IMR-90 (cell line): ENCODE measurements at regions not wholly inside any gene's neighbourhood (a gene's known extent, or its start where the extent isn't known, plus 50 kb on each side); places are given as distances from the start of the nearest gene placed in this dataset.

ENCODE experiments used
- ATAC-seq: fragments of 200-7000 bp; cut with Tn5 transposase; 2 replicates; pipeline ENCODE4 v1.9.1; 2020; ENCODE audit warnings: low read depth, mild to moderate bottlenecking, moderate library complexity
- BruUV-seq: library from RNA; stranded (reverse); fragments of 400-500 nt; replicated peaks from 2 replicates; lab custom pipeline; 2021; lab: Mats Ljungman, UMichigan
- CTCF ChIA-PET: fragments of 300-600 bp; formaldehyde crosslinking; extraction: SDS; loops from one replicate; lab custom pipeline; 2021; ENCODE audit warnings: antibody characterized with exemption; lab: Yijun Ruan, JAX
- POLR2A ChIA-PET: fragments of 300-600 bp; sonication (Branson Sonifier 250); formaldehyde crosslinking; loops from one replicate; lab custom pipeline; 2022; ENCODE audit warnings: antibody characterized with exemption; ENCODE audit not compliant: unreplicated experiment; lab: Charles Lee
- DNase-seq: peaks from one replicate; pipeline ENCODE4 v3.0.0; 2013
- H2AFZ ChIP-seq: replicated peaks from 2 replicates; pipeline ENCODE3; 2013; ENCODE audit warnings: low read length, mild to moderate bottlenecking; ENCODE audit not compliant: poor library complexity
- H2AK5ac ChIP-seq: 2 replicates; pipeline ENCODE4 v1.6.1; 2013; ENCODE audit warnings: low read depth, low read length, inconsistent platforms
- H2AK9ac ChIP-seq: replicated peaks from 2 replicates; pipeline ENCODE3; 2013; ENCODE audit warnings: mild to moderate bottlenecking, low read depth, low read length, moderate library complexity; ENCODE audit not compliant: poor library complexity
- H2BK120ac ChIP-seq: 2 replicates; pipeline ENCODE4 v1.6.1; 2013; ENCODE audit warnings: low read depth, low read length, inconsistent platforms
- H2BK15ac ChIP-seq: 3 replicates; pipeline ENCODE4 v1.6.1; 2013; ENCODE audit warnings: low read depth, low read length, inconsistent platforms
- H2BK20ac ChIP-seq: 2 replicates; pipeline ENCODE4 v1.6.1; 2013; ENCODE audit warnings: low read depth, mild to moderate bottlenecking, inconsistent platforms, low read length, moderate library complexity
- H2BK5ac ChIP-seq: 2 replicates; pipeline ENCODE4 v1.6.1; 2013; ENCODE audit warnings: mild to moderate bottlenecking, low read depth, low read length, inconsistent platforms; ENCODE audit not compliant: poor library complexity, severe bottlenecking
- H3K14ac ChIP-seq: replicated peaks from 2 replicates; pipeline ENCODE4 v1.6.1; 2013; ENCODE audit warnings: low read depth, low read length, inconsistent platforms
- H3K18ac ChIP-seq: 2 replicates; pipeline ENCODE4 v1.6.1; 2013; ENCODE audit warnings: low read depth, low read length, control low read depth
- H3K23ac ChIP-seq: 2 replicates; pipeline ENCODE4 v1.6.1; 2013; ENCODE audit warnings: low read depth, low read length, inconsistent platforms
- H3K27ac ChIP-seq: 2 replicates; pipeline ENCODE4 v1.5.1; 2013; ENCODE audit warnings: mild to moderate bottlenecking, control low read depth, low read length; ENCODE audit not compliant: insufficient read depth
- H3K27me3 ChIP-seq: 2 replicates; pipeline ENCODE4 v1.6.1; 2013; ENCODE audit warnings: low read length; ENCODE audit not compliant: control insufficient read depth, insufficient read depth
- H3K36me3 ChIP-seq: 2 replicates; pipeline ENCODE4 v1.6.1; 2013; ENCODE audit warnings: low read length, mixed read lengths; ENCODE audit not compliant: control insufficient read depth, insufficient read depth
- H3K4ac ChIP-seq: 2 replicates; pipeline ENCODE4 v1.6.1; 2013; ENCODE audit warnings: low read depth, low read length, inconsistent platforms
- H3K4me1 ChIP-seq: 2 replicates; pipeline ENCODE4 v1.6.1; 2013; ENCODE audit warnings: low read length, mixed read lengths; ENCODE audit not compliant: control insufficient read depth, insufficient read depth
- H3K4me2 ChIP-seq: 2 replicates; pipeline ENCODE4 v1.6.1; 2013; ENCODE audit warnings: low read depth, mild to moderate bottlenecking, control low read depth, low read length, moderate library complexity
- H3K4me3 ChIP-seq: 2 replicates; pipeline ENCODE4 v1.5.1; 2013; ENCODE audit warnings: low read depth, mild to moderate bottlenecking, control low read depth, low read length, moderate library complexity; ENCODE audit not compliant: insufficient read depth
- H3K56ac ChIP-seq: 2 replicates; pipeline ENCODE4 v1.6.1; 2013; ENCODE audit warnings: low read length, inconsistent platforms; ENCODE audit not compliant: insufficient read depth; ENCODE audit errors: extremely low read depth
- H3K79me1 ChIP-seq, 2 experiments: 2 replicates each; pipeline ENCODE4 v1.6.1; 2013; ENCODE audit warnings: low read length in 2 of 2, inconsistent platforms in 1 of 2, low read depth in 1 of 2
- H3K9ac ChIP-seq: 2 replicates; pipeline ENCODE4 v1.6.1; 2013; ENCODE audit warnings: low read depth, low read length, control low read depth
- H3K9me1 ChIP-seq: 2 replicates; pipeline ENCODE4 v1.6.1; 2013; ENCODE audit warnings: low read length, inconsistent platforms; ENCODE audit not compliant: insufficient read depth
- H3K9me3 ChIP-seq: 2 replicates; pipeline ENCODE4 v1.6.1; 2013; ENCODE audit warnings: low read length; ENCODE audit not compliant: control insufficient read depth, insufficient read depth
- H4K20me1 ChIP-seq: 2 replicates; pipeline ENCODE4 v1.6.1; 2013; ENCODE audit warnings: low read length, inconsistent platforms; ENCODE audit not compliant: insufficient read depth
- H4K5ac ChIP-seq: 2 replicates; pipeline ENCODE4 v1.6.1; 2013; ENCODE audit warnings: mild to moderate bottlenecking, low read depth, low read length, control low read depth
- H4K8ac ChIP-seq, 2 experiments: 2 replicates each; pipeline ENCODE4 v1.6.1; 2013; ENCODE audit warnings: low read depth in 2 of 2, low read length in 2 of 2, control low read depth in 1 of 2, inconsistent platforms in 1 of 2
- H4K91ac ChIP-seq: 2 replicates; pipeline ENCODE4 v1.6.1; 2013; ENCODE audit warnings: low read depth, low read length, inconsistent platforms; ENCODE audit not compliant: insufficient read depth
- CHD1 ChIP-seq: IDR thresholded peaks from 2 replicates; pipeline ENCODE4 v1.6.1; 2012; ENCODE audit warnings: low read depth, low read length, improper control_type of control experiment
- ELK1 ChIP-seq: fragments of 150-350 bp; IDR thresholded peaks from 2 replicates; pipeline ENCODE4 v1.6.1; 2016; ENCODE audit warnings: low read depth, mild to moderate bottlenecking, low read length, moderate library complexity, borderline replicate concordance
- FOS ChIP-seq: fragments of 150-350 bp; IDR thresholded peaks from 2 replicates; pipeline ENCODE4 v1.6.1; 2016; ENCODE audit warnings: low read depth, low read length
- MXI1 ChIP-seq: IDR thresholded peaks from 2 replicates; pipeline ENCODE4 v1.6.1; 2012; ENCODE audit warnings: low read depth, mild to moderate bottlenecking, low read length, moderate library complexity, borderline replicate concordance
- RCOR1 ChIP-seq: IDR thresholded peaks from 2 replicates; pipeline ENCODE4 v1.6.1; 2012; ENCODE audit warnings: mild to moderate bottlenecking, low read length, improper control_type of control experiment; ENCODE audit not compliant: insufficient replicate concordance
- USF2 ChIP-seq: fragments of 150-350 bp; IDR thresholded peaks from 2 replicates; pipeline ENCODE4 v1.6.1; 2017; ENCODE audit warnings: mild to moderate bottlenecking, antibody characterized with exemption, low read length, low read depth
- WGBS, 2 experiments: methylation state at CpG; one replicate each; pipeline versions ENCODE4 v1.1.5 to v1.1.7; 2013; ENCODE audit warnings: missing lambda C conversion rate in 2 of 2; ENCODE audit not compliant: insufficient read length in 1 of 2; ENCODE audit errors: extremely low coverage in 2 of 2; 5-methylcytosine and 5-hydroxymethylcytosine counted together
- dilution Hi-C: fragments of 300-500 bp; cut with HindIII; formaldehyde crosslinking; loops from one replicate; pipeline ENCODE4 v1.14.3; 2018; ENCODE audit warnings: low sequenced_read_pairs; ENCODE audit not compliant: unreplicated experiment
- in situ Hi-C: fragments of 300-500 bp; cut with MboI; formaldehyde crosslinking; loops from 3 replicates; pipeline ENCODE4 v1.14.3; 2019; ENCODE audit warnings: low sequenced_read_pairs, inconsistent platforms, mixed read lengths
- intact Hi-C: fragments of 100-400 bp; cut with micrococcal nuclease; formaldehyde crosslinking; loops from 2 replicates; pipeline ENCODE4 v1.10.0; 2022

GRCh38 chr12:97862072-97862471 lies 399.5 kb downstream of the RMST start:
- CTCF ChIA-PET, result no interaction called here
- no CpG with 5 or more reads among the region's 2 CpGs for WGBS, 2 experiments
- ATAC-seq, result no peak

More at GRCh38 chr12:97862072-97862471, 399.5 kb downstream of the RMST start:
- dilution Hi-C loops (no loop called here), intact Hi-C loops (loop anchor here (10.0 kb wide), 1 partner anchor 1373 kb away; no protein-coding TSS in a partner anchor), in situ Hi-C loops (no loop called here)
- Histone ChIP-seq H4K91ac (no peak overlapping the region), H2AK9ac (no peak overlapping the region), H3K4me1 (no peaks in the 10 kb centered on the region), H3K23ac (no peak overlapping the region), H4K5ac (no peak overlapping the region), H3K9ac (no peak overlapping the region), H2BK120ac (no peak overlapping the region), H2BK15ac (no peak overlapping the region), H3K9me3 (peaks cover 7% of the 10 kb centered on the region; the same call in 1 of the 2 replicates), H3K14ac (no peak overlapping the region), H3K4me2 (no peak overlapping the region), H4K20me1 (no peaks in the 10 kb centered on the region), H3K27me3 (no peaks in the 10 kb centered on the region), H2AK5ac (no peak overlapping the region), H3K56ac (no peak overlapping the region), H2AFZ (no peak overlapping the region), H3K36me3 (no peaks in the 10 kb centered on the region), H3K9me1 (no peaks in the 10 kb centered on the region), H2BK20ac (no peak overlapping the region), H3K18ac (no peak overlapping the region), H3K4ac (no peak overlapping the region), H4K8ac (no peak overlapping the region), H3K27ac (no peak overlapping the region), H2BK5ac (no peak overlapping the region), H3K79me1 (no peaks in the 10 kb centered on the region), H3K4me3 (no peak overlapping the region)
- no peak for TF ChIP-seq USF2
- TF ChIP-seq RCOR1, result no peak
- TF ChIP-seq CHD1, result no peak
- no peak for TF ChIP-seq MXI1
- TF ChIP-seq ELK1, result no peak
- TF ChIP-seq FOS, result no peak
- BruUV-seq, result no TSS peak
- POLR2A ChIA-PET, result no interaction called here
- DNase-seq, result no peak
